GM13976 (cell line): ENCODE measurements at regions not wholly inside any gene's neighbourhood (a gene's known extent, or its start where the extent isn't known, plus 50 kb on each side); places are given as distances from the start of the nearest gene placed in this dataset.

Experiments
- DNase-seq: peaks from one replicate; pipeline ENCODE4 v3.0.0; 2012; ENCODE audit warnings: low spot score
- CTCF ChIP-seq: IDR thresholded peaks from 2 replicates; pipeline ENCODE4 v1.5.1; 2012; ENCODE audit warnings: borderline replicate concordance, mild to moderate bottlenecking; ENCODE audit not compliant: insufficient read depth; ENCODE audit errors: extremely low read depth, missing control alignments, control extremely low read depth
- in situ Hi-C: fragments of 300-500 bp; cut with MboI; formaldehyde crosslinking; loops from one replicate; pipeline ENCODE4 v1.12.0; 2022; ENCODE audit warnings: low sequenced_read_pairs, mixed read lengths, inconsistent platforms; ENCODE audit not compliant: unreplicated experiment

GRCh38 chr6:3948866-3949265 is 99.7 kb downstream of the FAM50B start:
- TF ChIP-seq CTCF, result no peak
- in situ Hi-C loops, result no loop called here
- no peak for DNase-seq

- DNase-seq, result no peak
- no peak for TF ChIP-seq CTCF
- in situ Hi-C loops, result no loop called here
Observed at GRCh38 chr6:3949521-3949920, 100.3 kb downstream of the FAM50B start.

GRCh38 chr6:3956054-3956453 is 106.9 kb downstream of the FAM50B start:
- TF ChIP-seq CTCF, result no peak
- in situ Hi-C loops, result no loop called here

GRCh38 chr6:3957321-3957720 is 108.1 kb downstream of the FAM50B start:
- no peak for TF ChIP-seq CTCF
- DNase-seq, result no peak
- in situ Hi-C loops, result no loop called here

More at GRCh38 chr6:3956054-3956453, 106.9 kb downstream of the FAM50B start:
- no peak for DNase-seq

GRCh38 chr6:3958255-3958654 is 109.1 kb downstream of the FAM50B start:
- in situ Hi-C loops, result no loop called here
- TF ChIP-seq CTCF, result no peak
- no peak for DNase-seq

- in situ Hi-C loops, result no loop called here
Observed at GRCh38 chr6:3959385-3959784, 110.2 kb downstream of the FAM50B start.

More at GRCh38 chr6:3959385-3959784, 110.2 kb downstream of the FAM50B start:
- TF ChIP-seq CTCF, result no peak
- no peak for DNase-seq
